ENCODE measurements at regions not wholly inside any gene's neighbourhood (a gene's known extent, or its start where the extent isn't known, plus 50 kb on each side); places are given as distances from the start of the nearest gene placed in this dataset.

- no peak for TF ChIP-seq UBTF (IDR thresholded peaks at IDR 0.05; ENCODE audit: borderline replicate concordance in 1 of 2, low read depth in 2 of 2, low read length in 2 of 2)
- TF ChIP-seq ZNF140 (CRISPR knock-in tag; IDR thresholded peaks at IDR 0.05) = no peak
- no peak for TF ChIP-seq CTBP1 (IDR thresholded peaks at IDR 0.05; ENCODE audit: borderline replicate concordance)
Measured at GRCh38 chr6:114428341-114428740, 85.5 kb upstream of the HS3ST5 start (continued).

- Histone ChIP-seq H3K27ac (ENCODE audit: extremely low read depth, low read depth, low read length) (no peak overlapping the region), H2AFZ (ENCODE audit: low read depth, low read length) (no peak overlapping the region), H3K79me2 (ENCODE audit: control insufficient read depth, insufficient read depth, low read length) (no peaks in the 10 kb centered on the region), H3K36me3 (ENCODE audit: control insufficient read depth, insufficient read depth, low read length) (no peaks in the 10 kb centered on the region), H4K20me1 (replicated peaks; ENCODE audit: control insufficient read depth, insufficient read depth, low read length) (no peaks in the 10 kb centered on the region), H3K9me1 (ENCODE audit: control insufficient read depth, insufficient read depth, low read length) (no peaks in the 10 kb centered on the region), H3K9ac (ENCODE audit: insufficient read depth in 1 of 2, low read depth in 2 of 2, low read length in 2 of 2) (no peak overlapping the region), H3K4me2 (ENCODE audit: insufficient read depth, low read length) (no peak overlapping the region), H3K4me3 (no peak overlapping the region), H3K27me3 (ENCODE audit: control insufficient read depth in 2 of 2, insufficient read depth in 2 of 2, low read length in 2 of 2) (no peaks in the 10 kb centered on the region), H3K9me3 (replicated peaks; ENCODE audit: control insufficient read depth, insufficient read depth, low read depth, low read length) (no peaks in the 10 kb centered on the region), H3K4me1 (replicated peaks in 1 of 2; ENCODE audit: control insufficient read depth in 2 of 2, insufficient read depth in 2 of 2, low read length in 2 of 2) (no peaks in the 10 kb centered on the region)
- intact Hi-C loops (cut with micrococcal nuclease) (no loop called here), in situ Hi-C loops (cut with MboI) (no loop called here)
- POLR2A ChIA-PET = interaction anchor here (0.7 kb wide), 1 partner anchor 53 kb away, joined by 3 read pairs; no protein-coding TSS in a partner anchor
- FAIRE-seq = no peak
- no peak for DNase-seq (ENCODE audit: extremely low read depth in 1 of 4, low spot score in 3 of 4)
- ATAC-seq = no peak
- CTCF ChIA-PET (ENCODE audit: low intra/inter-chr PET ratio) = no interaction called here
- no TSS peak for BruUV-seq (replicated peaks)
- no peak for TF ChIP-seq E2F3 (CRISPR knock-in tag; IDR thresholded peaks at IDR 0.05)
- no peak for TF ChIP-seq ZNF445 (CRISPR knock-in tag; IDR thresholded peaks at IDR 0.05; ENCODE audit: low read depth)
- TF ChIP-seq ZNF311 (CRISPR knock-in tag; IDR thresholded peaks at IDR 0.05) = no peak
- no peak for TF ChIP-seq LCOR (CRISPR knock-in tag; IDR thresholded peaks at IDR 0.05)
- TF ChIP-seq ZNF609 (CRISPR knock-in tag; IDR thresholded peaks at IDR 0.05; ENCODE audit: borderline replicate concordance) = no peak
- TF ChIP-seq NR2C2 (CRISPR knock-in tag; IDR thresholded peaks at IDR 0.05) = no peak
- no peak for TF ChIP-seq NR2C2 (tag; IDR thresholded peaks at IDR 0.05)
- TF ChIP-seq FOXP4 (CRISPR knock-in tag; IDR thresholded peaks at IDR 0.05; ENCODE audit: borderline replicate concordance) = no peak
- TF ChIP-seq SMARCB1 (IDR thresholded peaks at IDR 0.05; ENCODE audit: insufficient read length, low read depth) = no peak
Measured at GRCh38 chr6:114421199-114421598, 78.4 kb upstream of the HS3ST5 start.

All from K562 (cell line).